Heart right ventricle (tissue), 16 donors: ENCODE measurements at regions not wholly inside any gene's neighbourhood (a gene's known extent, or its start where the extent isn't known, plus 50 kb on each side); places are given as distances from the start of the nearest gene placed in this dataset.

Source experiments
- ATAC-seq, 8 donors: fragments of 200-7000 bp; cut with Tn5 transposase; one replicate each; pipeline ENCODE4 v1.9.1; 2020; ENCODE audit warnings: mild to moderate bottlenecking in 8 of 8, moderate library complexity in 8 of 8, moderate number of reproducible peaks in 1 of 8
- DNase-seq, 2 donors: peaks; one replicate each; pipeline ENCODE4 v3.0.0-alpha.2; 2020
- H3K27ac ChIP-seq, 10 donors: fragments of 200-600 bp; sonication (generic) in 2 of 10; one replicate each; pipeline versions ENCODE4 v1.5.0 to v1.8.0; 2020 to 2022; ENCODE audit warnings: mild to moderate bottlenecking in 3 of 10
- H3K27me3 ChIP-seq, 7 donors: fragments of 200-600 bp; one replicate each; pipeline ENCODE4 v1.8.0; 2021 to 2022; ENCODE audit warnings: mild to moderate bottlenecking in 2 of 7
- H3K36me3 ChIP-seq, 9 donors: fragments of 200-600 bp; sonication (generic) in 1 of 9; one replicate each; pipeline versions ENCODE4 v1.5.0 to v1.8.0; 2020 to 2022; ENCODE audit warnings: mild to moderate bottlenecking in 2 of 9
- H3K4me1 ChIP-seq, 9 donors: fragments of 200-600 bp; sonication (generic) in 1 of 9; one replicate each; pipeline versions ENCODE4 v1.5.0 to v1.8.0; 2020 to 2022; ENCODE audit warnings: mild to moderate bottlenecking in 4 of 9
- H3K4me3 ChIP-seq, 10 donors: fragments of 200-600 bp; sonication (generic) in 2 of 10; one replicate each; pipeline versions ENCODE4 v1.5.0 to v1.8.0; 2020 to 2022; ENCODE audit warnings: mild to moderate bottlenecking in 7 of 10, moderate library complexity in 2 of 10
- H3K9me3 ChIP-seq, 11 donors: fragments of 200-600 bp in 10 of 11; sonication (generic) in 2 of 11; one replicate each; pipeline versions ENCODE4 v1.5.0 to v1.8.0; 2013 to 2022; ENCODE audit warnings: mild to moderate bottlenecking in 2 of 11, control low read depth in 1 of 11, moderate library complexity in 1 of 11
- CTCF ChIP-seq, 9 donors: fragments of 200-600 bp; sonication (generic) in 2 of 9; IDR thresholded peaks; one replicate each; pipeline versions ENCODE4 v1.5.0 to v1.8.0; 2021 to 2022; ENCODE audit warnings: antibody characterized with exemption in 9 of 9, mild to moderate bottlenecking in 5 of 9, moderate library complexity in 1 of 9
- WGBS, 2 donors: extraction: QIAGEN DNeasy Blood & Tissue Kit; methylation state at CpG; one replicate each; pipeline ENCODE4 v1.1.7; 2013; ENCODE audit warnings: inconsistent platforms in 1 of 2; 5-methylcytosine and 5-hydroxymethylcytosine counted together
- intact Hi-C, 10 donors: fragments of 100-400 bp; cut with DNase I; formaldehyde crosslinking; loops; one replicate each; pipeline versions ENCODE4 v1.11.1 to v1.14.2; 2022
- donor health status: Arrhythmogenic right ventricular cardiomyopathy.
- donor health status: ischemic (EF 13 %, LVEDD 7.1; RV severe dilation, severe dysfunction).
- donor health status: healthy with polysubstance abuse.
- donor health status: DM: no; HTN: yes; CAD: no.
- donor health status: DM: no; HTN: no; CAD: no.
- donor health status: ischemic (EF 25% LVEDD 6.9; RV normal size, moderate dysfunction).
- donor health status: ischemic (EF 25% LVEDD 5.7; RV mildly dilated, moderate dysfunction).
- donor health status: healthy.
- donor health status: DM: yes; HTN: yes; CAD: no.
- donor health status: Ischemic cardiomyopathy.
- donor health status: ischemic (EF 35%, LVEDD 5.7; RV mildly dilated, moderate dysfunction).
- donor health status: nonischemic (EF 11% LVEDD 7.7; RV severe dilation, severe dysfunction).
- donor health status: DM: yes; HTN: yes; CAD: no.
- donor health status: PGD.
- donor health status: ischemic (EF 29% LVEDD 5.4; RV normal size, mild dysfunction).
- donor health status: nonischemic (EF 23%, LVEDD 6.1; RV moderate dilation, normal function).

- WGBS, 2 donors, result 60 to 67% methylated on average over 2 of the region's 2 CpGs
- no peaks in the 10 kb centered on the region for H3K27me3 ChIP-seq
- TF ChIP-seq CTCF (IDR thresholded peaks at IDR 0.05), result no peak
- H3K27ac ChIP-seq, result no peak overlapping the region
- H3K4me3 ChIP-seq, result no peak overlapping the region
- ATAC-seq, result no peak
- DNase-seq, result no peak
- intact Hi-C loops, result no loop called here
- no peaks in the 10 kb centered on the region for H3K36me3 ChIP-seq
- H3K9me3 ChIP-seq, result peaks cover 0 to 9% (median 0%) of the 10 kb centered on the region in 11 donors
- H3K4me1 ChIP-seq, result no peaks in the 10 kb centered on the region
Measured at GRCh38 chr1:51025374-51025773, 55.3 kb downstream of the CDKN2C start.

- Histone ChIP-seq H3K36me3 (no peaks in the 10 kb centered on the region), H3K27me3 (no peaks in the 10 kb centered on the region), H3K27ac (no peak overlapping the region), H3K4me3 (no peak overlapping the region), H3K4me1 (no peaks in the 10 kb centered on the region), H3K9me3 (peaks cover 0 to 5% (median 0%) of the 10 kb centered on the region in 11 donors)
- 93% methylated on average over 8 of the region's 8 CpGs for WGBS, 2 donors
- TF ChIP-seq CTCF (IDR thresholded peaks at IDR 0.05), result no peak
- no peak for ATAC-seq
- no peak for DNase-seq
- intact Hi-C loops, result no loop called here
Measured at GRCh38 chr1:51032936-51033335, 62.9 kb downstream of the CDKN2C start.

GRCh38 chr1:51044199-51044598 is 57.8 kb upstream of the C1orf185 start:
- DNase-seq, result no peak
- no peaks in the 10 kb centered on the region for H3K4me1 ChIP-seq
- intact Hi-C loops, result loop anchor here in 9 of 10 donors (2.0 to 10.0 kb wide), 11 partner anchors 109 to 272 kb away; no protein-coding TSS in a partner anchor

GRCh38 chr1:51044834-51045233 is 57.2 kb upstream of the C1orf185 start:
- H3K36me3 ChIP-seq, result no peaks in the 10 kb centered on the region
- no peak overlapping the region for H3K4me3 ChIP-seq
- H3K27ac ChIP-seq, result no peak overlapping the region
- no peak for DNase-seq
- H3K27me3 ChIP-seq, result no peaks in the 10 kb centered on the region
- intact Hi-C loops, result loop anchor here (2.0 to 10.0 kb wide), 11 partner anchors 110 to 273 kb away; no protein-coding TSS in a partner anchor
- peak in 8 of 9 donors; percentile 9 to 68 (median 46) for TF ChIP-seq CTCF (IDR thresholded peaks at IDR 0.05)
- no peaks in the 10 kb centered on the region for H3K4me1 ChIP-seq
- ATAC-seq, result no peak
- H3K9me3 ChIP-seq, result peaks cover 0 to 5% (median 0%) of the 10 kb centered on the region in 11 donors
- 35 to 44% methylated on average over 4 of the region's 4 CpGs for WGBS, 2 donors

More at GRCh38 chr1:51044199-51044598, 57.8 kb upstream of the C1orf185 start:
- Histone ChIP-seq H3K9me3 (peaks cover 0 to 11% (median 0%) of the 10 kb centered on the region in 11 donors), H3K4me3 (no peak overlapping the region), H3K36me3 (no peaks in the 10 kb centered on the region), H3K27ac (no peak overlapping the region), H3K27me3 (no peaks in the 10 kb centered on the region)
- no peak for ATAC-seq
- TF ChIP-seq CTCF (IDR thresholded peaks at IDR 0.05), result no peak
- WGBS, 2 donors, result 85% methylated on average over 3 of the region's 3 CpGs
